CD14-positive monocyte (primary cell): ENCODE measurements at regions not wholly inside any gene's neighbourhood (a gene's known extent, or its start where the extent isn't known, plus 50 kb on each side); places are given as distances from the start of the nearest gene placed in this dataset.

Source experiments
- DNase-seq, 3 donors: peaks; one replicate each; pipeline ENCODE4 v3.0.0-alpha.2; 2011 to 2022
- H2AFZ ChIP-seq: 2 replicates; pipeline ENCODE4 v1.6.0; 2012; ENCODE audit warnings: mild to moderate bottlenecking, low read depth, low read length, inconsistent platforms; ENCODE audit not compliant: insufficient read depth, poor library complexity, severe bottlenecking
- H3K27ac ChIP-seq, 2 donors: 1 replicate in 1 of 2; 2 replicates in 1 of 2; pipeline ENCODE4 v1.5.1; 2012 to 2013; ENCODE audit warnings: low read length in 2 of 2, control low read depth in 1 of 2, inconsistent platforms in 1 of 2, low read depth in 1 of 2, mild to moderate bottlenecking in 1 of 2
- H3K27me3 ChIP-seq, 2 donors: one replicate each; pipeline versions ENCODE4 v1.6.0 to v1.6.1; 2011 to 2013; ENCODE audit warnings: low read length in 2 of 2; ENCODE audit not compliant: control insufficient read depth in 2 of 2, insufficient read depth in 2 of 2
- H3K36me3 ChIP-seq, 2 donors: replicated peaks in 1 of 2; 1 replicate in 1 of 2; 2 replicates in 1 of 2; pipeline versions ENCODE4 v1.5.1 to v1.6.1; 2012 to 2013; ENCODE audit warnings: low read length in 2 of 2, control low read depth in 1 of 2, inconsistent platforms in 1 of 2, mild to moderate bottlenecking in 1 of 2; ENCODE audit not compliant: insufficient read depth in 2 of 2, control insufficient read depth in 1 of 2
- H3K4me1 ChIP-seq, 2 donors: 1 replicate in 1 of 2; 2 replicates in 1 of 2; pipeline versions ENCODE4 v1.5.1 to v1.6.1; 2012 to 2013; ENCODE audit warnings: low read length in 2 of 2, control low read depth in 1 of 2, inconsistent platforms in 1 of 2, mild to moderate bottlenecking in 1 of 2, moderate library complexity in 1 of 2; ENCODE audit not compliant: insufficient read depth in 2 of 2, control insufficient read depth in 1 of 2
- H3K4me2 ChIP-seq: replicated peaks from 2 replicates; pipeline ENCODE3; 2012; ENCODE audit warnings: low read length, moderate library complexity, mild to moderate bottlenecking; ENCODE audit not compliant: poor library complexity, severe bottlenecking; ENCODE audit errors: extremely low read depth
- H3K4me3 ChIP-seq, 3 experiments: fragments of 200-600 bp in 1 of 3; sonication (generic) in 1 of 3; replicated peaks in 1 of 3; 1 replicate in 2 of 3; 2 replicates in 1 of 3; pipeline ENCODE4 v1.5.1; 2011 to 2013; ENCODE audit warnings: low read length in 3 of 3, mild to moderate bottlenecking in 3 of 3, control low read depth in 2 of 3, low read depth in 2 of 3, inconsistent platforms in 1 of 3, moderate library complexity in 1 of 3
- H3K79me2 ChIP-seq: 2 replicates; pipeline ENCODE4 v1.6.0; 2012; ENCODE audit warnings: mild to moderate bottlenecking, control low read depth, inconsistent platforms, low read length, moderate library complexity; ENCODE audit not compliant: insufficient read depth
- H3K9ac ChIP-seq: 2 replicates; pipeline ENCODE4 v1.6.0; 2017; ENCODE audit warnings: low read length, mild to moderate bottlenecking; ENCODE audit not compliant: insufficient read depth, poor library complexity, severe bottlenecking
- H3K9me3 ChIP-seq, 2 donors: replicated peaks in 1 of 2; 1 replicate in 1 of 2; 2 replicates in 1 of 2; pipeline versions ENCODE4 v1.5.1 to v1.6.1; 2012 to 2013; ENCODE audit warnings: low read length in 2 of 2, control low read depth in 1 of 2; ENCODE audit not compliant: control insufficient read depth in 1 of 2, insufficient read depth in 1 of 2
- H4K20me1 ChIP-seq: 2 replicates; pipeline ENCODE4 v1.6.0; 2012; ENCODE audit warnings: mild to moderate bottlenecking, low read length, control low read depth, moderate library complexity; ENCODE audit not compliant: insufficient read depth
- H3K27ac Mint-ChIP-seq, 7 donors: one replicate each; pipeline ENCODE4 v1.8.0; 2020; ENCODE audit warnings: mild to moderate bottlenecking in 7 of 7, mixed read lengths in 7 of 7, moderate library complexity in 6 of 7, inconsistent platforms in 2 of 7
- H3K27me3 Mint-ChIP-seq, 3 donors: one replicate each; pipeline ENCODE4 v1.8.0; 2021 to 2022; ENCODE audit warnings: low read depth in 3 of 3, mild to moderate bottlenecking in 3 of 3, mixed read lengths in 3 of 3, moderate library complexity in 3 of 3, inconsistent platforms in 1 of 3
- H3K36me3 Mint-ChIP-seq, 2 donors: one replicate each; pipeline ENCODE4 v1.8.0; 2020; ENCODE audit warnings: mixed read lengths in 2 of 2, inconsistent platforms in 1 of 2, mild to moderate bottlenecking in 1 of 2
- H3K4me1 Mint-ChIP-seq: one replicate; pipeline ENCODE4 v1.8.0; 2020; ENCODE audit warnings: mild to moderate bottlenecking, mixed read lengths
- H3K4me3 Mint-ChIP-seq, 2 donors: one replicate each; pipeline ENCODE4 v1.8.0; 2020; ENCODE audit warnings: mild to moderate bottlenecking in 2 of 2, mixed read lengths in 2 of 2, moderate library complexity in 1 of 2
- H3K9me3 Mint-ChIP-seq, 7 donors: one replicate each; pipeline ENCODE4 v1.8.0; 2020 to 2022; ENCODE audit warnings: mixed read lengths in 7 of 7, mild to moderate bottlenecking in 6 of 7, moderate library complexity in 6 of 7, inconsistent platforms in 2 of 7
- CTCF ChIP-seq: fragments of 200-600 bp; IDR thresholded peaks from one replicate; pipeline ENCODE4 v1.8.0; 2022; ENCODE audit warnings: antibody characterized with exemption, mild to moderate bottlenecking
- WGBS: methylation state at CpG from one replicate; pipeline ENCODE4 v1.1.5; 2013; ENCODE audit warnings: missing lambda C conversion rate; ENCODE audit not compliant: insufficient coverage; 5-methylcytosine and 5-hydroxymethylcytosine counted together
- intact Hi-C, 2 donors: fragments of 100-400 bp; cut with micrococcal nuclease; formaldehyde crosslinking; loops; one replicate each; pipeline versions ENCODE4 v1.15.0 to v1.15.1; 2023

DNA sequence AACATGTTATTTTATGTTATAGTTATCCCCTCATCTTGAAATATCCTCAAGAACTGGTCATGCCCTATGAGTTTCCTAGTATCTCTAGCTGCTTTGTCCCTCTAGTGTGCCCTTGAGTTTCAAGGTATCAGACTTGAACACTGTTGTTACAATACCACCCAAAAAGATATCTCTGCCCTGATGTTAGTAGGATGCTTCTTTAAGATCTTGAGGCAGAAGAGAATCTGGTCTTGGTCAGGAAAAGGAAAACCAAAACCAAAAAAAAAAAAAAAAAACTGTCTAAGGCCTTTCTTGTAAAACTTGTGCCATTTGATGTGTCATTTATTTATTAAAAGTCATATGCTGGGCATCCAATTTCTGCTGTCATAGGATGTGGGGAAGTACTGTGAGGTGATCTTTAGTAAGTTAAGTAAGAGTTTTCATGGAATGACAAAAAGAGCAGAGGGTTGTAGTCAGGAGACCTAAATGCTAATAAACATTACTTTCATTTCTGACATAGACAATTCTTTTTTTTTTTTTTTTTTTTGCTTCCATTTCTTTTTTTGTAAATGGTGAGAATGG is 229.7 kb downstream of the NECTIN3 start:
- Histone ChIP-seq H3K4me3 (no peak overlapping the region), H4K20me1 (no peaks in the 10 kb centered on the region), H3K27ac (no peak overlapping the region), H3K36me3 (no peaks in the 10 kb centered on the region), H3K27me3 (no peaks in the 10 kb centered on the region), H3K4me1 (no peaks in the 10 kb centered on the region), H3K9me3 (no peaks in the 10 kb centered on the region), H3K9ac (no peak overlapping the region), H3K4me2 (no peak overlapping the region), H3K79me2 (no peaks in the 10 kb centered on the region), H2AFZ (no peak overlapping the region)
- Mint-ChIP-seq H3K27ac (no peak overlapping the region), H3K27me3 (peaks cover 0 to 3% (median 2%) of the 10 kb centered on the region in 3 donors), H3K36me3 (no peaks in the 10 kb centered on the region), H3K9me3 (peaks cover 0 to 2% (median 0%) of the 10 kb centered on the region in 7 donors), H3K4me1 (no peaks in the 10 kb centered on the region), H3K4me3 (no peak overlapping the region)
- intact Hi-C loops: no loop called here
- TF ChIP-seq CTCF: no peak
- no peak for DNase-seq

- TF ChIP-seq CTCF: no peak
- no peak overlapping the region for H2AFZ ChIP-seq
- Mint-ChIP-seq H3K4me3 (no peak overlapping the region), H3K27me3 (peaks cover 0 to 3% (median 2%) of the 10 kb centered on the region in 3 donors), H3K9me3 (peaks cover 0 to 2% (median 0%) of the 10 kb centered on the region in 7 donors), H3K4me1 (no peaks in the 10 kb centered on the region), H3K36me3 (no peaks in the 10 kb centered on the region), H3K27ac (no peak overlapping the region)
- H3K4me1 ChIP-seq: no peaks in the 10 kb centered on the region
- no peak overlapping the region for H3K9ac ChIP-seq
- H3K27me3 ChIP-seq: no peaks in the 10 kb centered on the region
- H3K9me3 ChIP-seq: no peaks in the 10 kb centered on the region
- H3K4me2 ChIP-seq: no peak overlapping the region
- no peak overlapping the region for H3K27ac ChIP-seq
- no peaks in the 10 kb centered on the region for H3K79me2 ChIP-seq
- no peak overlapping the region for H3K4me3 ChIP-seq
- no peak for DNase-seq
- no peaks in the 10 kb centered on the region for H3K36me3 ChIP-seq
- intact Hi-C loops: no loop called here
- WGBS: no CpG with 5 or more reads among the region's 1 CpG
- H4K20me1 ChIP-seq: no peaks in the 10 kb centered on the region
Observed at GRCh38 chr3:111302063-111302462, 230.4 kb downstream of the NECTIN3 start.
